SHP77 treated with DMSO at 0.1 percent for 48 hours (cell line): ENCODE measurements at regions not wholly inside any gene's neighbourhood (a gene's known extent, or its start where the extent isn't known, plus 50 kb on each side); places are given as distances from the start of the nearest gene placed in this dataset.
"Not testable (repeated sequence)": the region's sequence is repeated elsewhere in the genome, so short reads cannot be mapped to it uniquely, and the experiment has no call there.

Source experiments
- DNase-seq: peaks from one replicate; lab custom pipeline; 2025; lab: John Stamatoyannopoulos, UW

- no peak for DNase-seq
Observed at GRCh38 chr3:159378396-159379194, 576.7 kb downstream of the MFSD1 start.

DNA sequence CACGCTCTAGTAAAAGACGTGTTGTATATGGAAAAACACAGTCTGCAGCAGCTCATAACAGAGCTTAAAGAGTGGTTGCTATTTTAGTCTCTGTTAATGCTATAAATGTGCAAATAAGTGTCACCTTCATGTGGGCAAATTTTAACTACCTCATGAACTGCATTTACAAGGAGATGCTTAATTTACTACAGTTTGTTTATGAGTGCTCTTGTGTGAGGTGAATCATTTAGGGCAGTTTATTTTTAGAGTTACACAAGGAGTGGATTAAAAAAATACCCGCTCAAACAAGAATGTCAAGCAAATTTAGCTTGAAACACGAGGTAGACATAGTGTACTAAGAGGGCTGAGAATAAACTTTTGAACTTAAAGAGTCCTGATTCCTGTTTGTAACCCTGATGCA lies 579.0 kb downstream of the MFSD1 start:
- no peak for DNase-seq

- DNase-seq = no peak
Observed at GRCh38 chr3:159390656-159391212, 588.9 kb downstream of the MFSD1 start.

DNA sequence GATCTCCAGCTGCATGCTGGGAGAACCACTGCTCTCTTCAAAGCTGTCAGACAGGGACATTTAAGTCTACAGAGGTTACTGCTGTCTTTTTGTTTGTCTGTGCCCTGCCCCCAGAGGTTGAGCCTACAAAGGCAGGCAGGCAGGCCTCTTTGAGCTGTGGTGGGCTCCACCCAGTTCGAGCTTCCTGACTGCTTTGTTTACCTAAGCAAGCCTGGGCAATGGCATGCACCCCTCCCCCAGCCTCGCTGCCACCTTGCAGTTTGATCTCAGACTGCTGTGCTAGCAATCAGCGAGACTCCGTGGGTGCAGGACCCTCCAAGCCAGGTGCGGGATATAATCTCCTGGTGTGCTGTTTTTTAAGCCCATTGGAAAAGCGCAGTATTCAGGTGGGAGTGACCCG lies 591.0 kb upstream of the IL12A start:
- peak; percentile 23 for DNase-seq

- no peak for DNase-seq
Observed at GRCh38 chr3:159401069-159401468, 587.6 kb upstream of the IL12A start.

DNA sequence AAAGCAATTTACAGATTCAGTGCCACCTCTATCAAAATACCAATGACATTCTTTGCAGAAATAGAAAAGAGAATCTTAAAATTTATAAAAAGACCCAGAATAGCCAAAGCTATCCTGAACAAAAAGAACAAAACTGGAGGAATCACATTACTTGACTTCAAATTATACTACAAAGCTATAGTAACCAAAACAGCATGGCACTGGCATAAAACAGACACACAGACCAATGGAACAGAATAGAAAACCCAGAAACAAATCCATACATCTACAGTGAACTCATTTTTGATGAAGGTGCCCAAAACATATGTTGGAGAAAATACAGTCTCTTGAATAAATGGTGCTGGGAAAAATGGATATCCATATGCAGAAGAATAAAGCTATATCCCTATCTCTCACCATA lies 578.9 kb upstream of the IL12A start:
- DNase-seq = not testable (repeated sequence)

GRCh38 chr3:159413319-159413718 lies 575.3 kb upstream of the IL12A start:
- no peak for DNase-seq

DNA sequence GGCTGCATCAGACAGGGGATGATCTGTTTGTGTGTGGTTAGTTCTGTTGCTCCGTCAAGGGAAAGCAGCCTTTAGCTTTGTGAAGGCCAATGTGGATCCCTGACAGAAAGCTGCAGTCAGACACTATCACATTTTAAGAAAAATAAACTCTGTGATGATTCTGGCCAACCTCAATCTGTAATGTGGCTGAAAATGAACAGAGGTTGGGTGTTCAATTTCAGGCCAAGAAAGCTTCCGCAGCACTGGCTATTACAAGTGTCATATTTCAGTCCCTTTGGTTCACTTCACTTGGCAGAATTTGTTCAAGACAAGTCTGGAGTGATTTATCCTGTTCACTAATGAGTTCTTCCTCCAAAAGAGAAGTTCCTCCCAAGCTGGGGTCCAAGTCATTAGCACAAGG lies 571.8 kb upstream of the IL12A start:
- no peak for DNase-seq

GRCh38 chr3:159417761-159418160 lies 570.9 kb upstream of the IL12A start:
- DNase-seq = no peak

- no peak for DNase-seq
Observed at GRCh38 chr3:159418571-159419526, 569.8 kb upstream of the IL12A start.

GRCh38 chr3:159429702-159430101 lies 558.9 kb upstream of the IL12A start:
- DNase-seq = no peak

DNA sequence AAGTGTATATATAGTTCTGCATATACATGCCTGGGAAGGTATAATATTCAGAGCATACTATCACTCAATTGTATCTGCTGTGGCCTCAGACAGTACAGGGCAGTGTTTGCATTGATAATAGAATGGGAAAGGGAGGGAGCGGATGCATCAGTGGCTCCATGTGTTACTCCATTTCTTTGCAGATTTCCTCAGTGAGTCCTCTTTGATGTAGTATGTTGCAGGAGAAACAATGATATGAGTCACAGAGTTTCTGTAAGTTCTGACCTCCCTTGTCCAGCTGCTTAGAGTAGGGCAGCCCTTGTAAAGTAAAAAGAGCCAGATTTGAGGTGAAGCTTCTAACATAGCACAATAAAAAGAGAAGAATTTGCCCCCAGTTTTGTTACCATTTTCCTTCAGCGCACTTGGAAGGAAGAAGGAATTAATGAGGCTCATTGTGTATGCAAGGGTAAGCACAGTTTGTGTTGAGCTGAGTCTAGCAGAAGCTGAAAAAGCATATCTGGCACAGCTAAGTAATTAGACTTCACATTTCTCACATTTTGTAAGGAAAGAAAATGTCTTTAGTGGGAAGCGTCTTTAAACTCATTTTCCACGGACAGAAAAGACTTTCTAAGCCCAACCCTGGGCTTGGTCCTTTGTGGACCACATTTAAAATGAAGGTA lies 555.8 kb upstream of the IL12A start:
- no peak for DNase-seq

GRCh38 chr3:159439346-159439745 lies 549.3 kb upstream of the IL12A start:
- DNase-seq = no peak

DNA sequence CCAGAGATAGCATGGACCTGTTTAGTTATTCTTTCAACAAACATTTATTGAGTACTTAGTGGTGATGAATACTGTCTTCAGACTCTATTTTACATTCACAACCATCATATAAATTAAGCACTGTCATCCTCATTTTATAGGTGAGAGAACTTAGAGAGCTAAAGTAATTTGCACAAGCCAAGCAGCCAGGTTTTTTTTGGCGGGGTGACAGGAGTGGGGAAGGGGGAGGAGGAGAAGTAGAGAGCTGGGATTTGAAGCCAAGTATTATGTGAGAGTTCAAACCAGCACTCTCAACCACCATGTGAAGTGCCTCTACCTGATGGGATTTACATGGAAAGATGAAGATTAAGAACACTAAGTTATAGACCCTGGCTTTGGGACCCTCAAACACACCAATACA lies 547.4 kb upstream of the IL12A start:
- no peak for DNase-seq

DNA sequence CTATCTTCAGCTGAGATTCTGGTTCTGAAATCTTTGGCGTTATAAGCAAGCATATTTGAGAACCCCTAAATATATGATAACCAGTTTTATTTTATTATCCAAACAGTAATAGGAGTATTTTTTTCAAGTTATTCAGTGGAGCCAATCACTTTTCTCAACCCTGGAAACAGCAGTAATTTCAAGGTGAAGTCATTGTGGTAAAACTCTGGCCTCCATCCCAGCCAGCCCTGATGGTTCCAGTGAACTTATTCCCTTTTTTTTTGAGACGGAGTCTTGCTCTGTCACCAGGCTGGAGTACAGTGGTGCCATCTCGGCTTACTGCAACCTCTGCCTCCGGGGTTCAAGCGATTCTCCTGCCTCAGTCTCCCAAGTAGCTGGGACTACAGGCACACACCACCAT lies 545.4 kb upstream of the IL12A start:
- no peak for DNase-seq

GRCh38 chr3:159447841-159448240 lies 540.8 kb upstream of the IL12A start:
- no peak for DNase-seq

DNA sequence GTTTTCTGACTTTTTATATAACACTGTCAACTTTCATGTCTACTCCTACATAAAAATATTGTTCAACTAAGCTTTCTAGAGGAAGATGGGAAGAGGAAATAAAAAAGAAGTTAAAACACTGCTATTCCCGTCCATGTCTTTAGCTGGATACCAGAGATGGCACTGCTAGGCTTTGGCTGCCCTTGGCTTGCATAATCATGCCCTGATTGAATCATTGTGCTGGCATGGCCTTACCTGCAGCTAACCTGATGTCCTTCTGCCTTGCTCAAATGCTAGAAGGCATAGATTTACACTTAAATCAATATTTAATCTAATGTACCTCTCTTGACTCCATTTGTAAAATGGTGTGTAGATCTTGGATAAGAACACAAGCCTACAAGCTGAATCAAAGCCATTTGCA lies 539.7 kb upstream of the IL12A start:
- DNase-seq = no peak

GRCh38 chr3:159451067-159451466 lies 537.6 kb upstream of the IL12A start:
- no peak for DNase-seq

GRCh38 chr3:159451482-159451881 lies 537.2 kb upstream of the IL12A start:
- DNase-seq = no peak

DNA sequence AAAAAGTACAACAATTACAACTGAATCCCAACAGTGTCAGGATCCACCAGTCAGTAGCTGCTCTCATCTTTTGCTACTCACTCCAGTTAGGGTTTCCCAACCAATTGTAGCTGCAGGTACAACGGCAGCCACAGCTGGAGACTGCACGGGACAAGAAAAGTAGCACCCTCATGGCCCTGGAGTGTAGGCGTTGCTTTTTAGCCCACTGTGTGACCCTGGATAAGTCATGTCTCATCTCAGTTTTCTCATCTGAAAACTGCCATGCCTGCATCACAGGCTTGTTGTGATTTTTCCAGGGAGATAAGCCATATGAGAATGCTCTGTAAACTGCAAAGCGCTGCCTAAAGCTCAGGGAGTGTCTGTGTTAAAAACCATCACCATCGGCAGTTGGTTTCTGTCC lies 535.6 kb upstream of the IL12A start:
- no peak for DNase-seq

DNA sequence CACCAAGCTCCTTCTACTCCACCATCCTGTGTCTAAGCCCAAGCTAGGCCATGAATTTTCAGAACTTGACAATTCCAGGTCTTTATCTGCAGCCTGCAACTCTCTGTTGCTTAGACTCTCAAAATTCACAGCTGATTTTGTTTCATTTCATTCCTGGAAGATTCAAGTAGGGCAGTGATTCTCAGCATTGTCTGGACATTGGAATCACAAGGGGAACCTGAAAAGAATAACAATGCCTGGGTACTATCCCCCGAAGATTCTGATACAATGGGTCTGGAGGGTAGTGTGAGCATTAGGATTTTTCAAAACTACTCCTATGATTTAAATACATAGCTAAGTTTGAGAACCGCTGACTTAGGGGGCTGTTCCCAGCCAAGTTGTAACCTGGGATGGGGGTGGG lies 534.7 kb upstream of the IL12A start:
- DNase-seq = no peak

- no peak for DNase-seq
Observed at GRCh38 chr3:159455741-159456181, 532.9 kb upstream of the IL12A start.
